A673 (cell line): ENCODE measurements at regions not wholly inside any gene's neighbourhood (a gene's known extent, or its start where the extent isn't known, plus 50 kb on each side); places are given as distances from the start of the nearest gene placed in this dataset.

Source experiments
- BruUV-seq: library from RNA; stranded (reverse); fragments of 400-500 nt; replicated peaks from 2 replicates; lab custom pipeline; 2021; lab: Mats Ljungman, UMichigan
- CTCF ChIA-PET: fragments of 300-600 bp; sonication (Branson Sonifier 250); formaldehyde crosslinking; loops from one replicate; lab custom pipeline; 2022; ENCODE audit warnings: antibody characterized with exemption; lab: Charles Lee
- POLR2A ChIA-PET: fragments of 300-600 bp; sonication (Branson Sonifier 250); formaldehyde crosslinking; loops from one replicate; lab custom pipeline; 2022; ENCODE audit warnings: antibody characterized with exemption; ENCODE audit not compliant: low non-redundant PET; lab: Charles Lee
- DNase-seq: peaks from one replicate; pipeline ENCODE4 v3.0.0-alpha.2; 2015; ENCODE audit warnings: low spot score
- H3K27ac ChIP-seq: fragments of 200-600 bp; sonication (generic); 2 replicates; pipeline ENCODE4 v1.5.1; 2016; ENCODE audit warnings: mixed run types, low read depth, mild to moderate bottlenecking, mixed read lengths, antibody characterized with exemption, low read length; ENCODE audit not compliant: poor library complexity, severe bottlenecking
- H3K27me3 ChIP-seq: fragments of 200-600 bp; sonication (generic); replicated peaks from 2 replicates; pipeline ENCODE4 v1.6.1; 2017; ENCODE audit warnings: mixed run types, low read depth, mild to moderate bottlenecking, mixed read lengths, antibody characterized with exemption, low read length; ENCODE audit not compliant: insufficient read depth, poor library complexity
- H3K36me3 ChIP-seq: fragments of 200-600 bp; sonication (generic); 2 replicates; pipeline ENCODE4 v1.6.1; 2016; ENCODE audit warnings: mixed run types, mild to moderate bottlenecking, mixed read lengths, antibody characterized with exemption, low read length; ENCODE audit not compliant: insufficient read depth, poor library complexity, severe bottlenecking
- H3K4me1 ChIP-seq: fragments of 200-600 bp; sonication (generic); 2 replicates; pipeline ENCODE4 v1.6.1; 2017; ENCODE audit warnings: mixed run types, mild to moderate bottlenecking, mixed read lengths, antibody characterized with exemption, low read length; ENCODE audit not compliant: insufficient read depth, poor library complexity, severe bottlenecking
- H3K4me3 ChIP-seq: fragments of 200-600 bp; sonication (generic); 2 replicates; pipeline ENCODE4 v1.5.1; 2016; ENCODE audit warnings: low read depth, mixed run types, mild to moderate bottlenecking, mixed read lengths, low read length; ENCODE audit not compliant: poor library complexity, severe bottlenecking
- H3K9me3 ChIP-seq: fragments of 200-600 bp; sonication (generic); 2 replicates; pipeline ENCODE4 v1.6.1; 2016; ENCODE audit warnings: mixed run types, low read depth, mild to moderate bottlenecking, mixed read lengths, antibody characterized with exemption, low read length; ENCODE audit not compliant: poor library complexity, severe bottlenecking
- EZH2 ChIP-seq: fragments of 200-600 bp; sonication (generic); IDR thresholded peaks from 2 replicates; pipeline ENCODE4 v1.6.1; 2017; ENCODE audit warnings: borderline replicate concordance, low read depth, mild to moderate bottlenecking, mixed read lengths, antibody characterized with exemption, low read length; ENCODE audit not compliant: poor library complexity, severe bottlenecking
- intact Hi-C: fragments of 100-400 bp; cut with micrococcal nuclease; formaldehyde crosslinking; loops from one replicate; pipeline ENCODE4 v1.10.0; 2022; ENCODE audit not compliant: unreplicated experiment
- TF ChIP-seq, protein P1 (sequence below): fragments of 300-800, 200-600 bp; sonication (generic); conservative IDR thresholded peaks from 2 replicates; pipeline ENCODE4 v1.5.1; 2017; ENCODE audit warnings: low read depth, mild to moderate bottlenecking, antibody characterized with exemption, low read length, moderate library complexity, mixed read lengths

DNA sequence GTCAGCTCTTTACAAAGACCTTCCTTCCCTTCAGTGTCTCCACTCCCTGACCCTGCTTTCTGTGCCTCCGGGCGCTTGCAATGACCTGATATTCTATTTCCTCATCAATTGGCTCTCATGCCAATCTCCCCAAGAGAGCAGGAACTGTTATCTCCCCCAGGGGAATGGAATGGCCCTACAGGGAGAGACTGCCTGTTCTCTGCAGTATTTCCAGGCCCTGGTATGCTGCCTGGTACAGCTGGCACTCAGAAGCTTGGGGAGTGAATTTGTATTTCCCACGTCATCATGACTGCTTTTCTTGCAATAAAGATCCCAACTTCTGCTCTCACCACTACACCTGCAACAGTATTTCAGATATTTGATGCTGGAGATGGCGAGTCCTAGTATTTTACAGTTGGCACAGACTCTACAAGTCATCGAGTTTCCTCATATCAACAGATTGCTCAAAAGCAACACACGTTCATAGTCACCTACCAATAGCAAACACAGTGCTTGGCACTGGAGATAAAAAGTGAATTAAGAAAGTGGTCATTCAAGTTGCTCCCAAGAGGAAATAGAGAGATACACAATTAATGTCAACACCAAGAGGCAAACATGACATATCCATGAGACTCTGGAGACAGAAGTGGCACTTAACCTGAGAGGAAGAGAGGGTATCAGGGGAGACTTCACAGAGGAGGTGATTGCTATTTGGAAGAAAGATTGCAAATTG is 90.5 kb upstream of the EGFL6 start:
- ChIA-PET CTCF (no interaction called here), POLR2A (no interaction called here)
- Histone ChIP-seq H3K9me3 (no peaks in the 10 kb centered on the region), H3K27ac (no peak overlapping the region), H3K27me3 (peaks cover 3% of the 10 kb centered on the region), H3K36me3 (no peaks in the 10 kb centered on the region), H3K4me1 (no peaks in the 10 kb centered on the region), H3K4me3 (no peak overlapping the region)
- TF ChIP-seq EZH2, result no peak
- TF ChIP-seq, protein P1, sequence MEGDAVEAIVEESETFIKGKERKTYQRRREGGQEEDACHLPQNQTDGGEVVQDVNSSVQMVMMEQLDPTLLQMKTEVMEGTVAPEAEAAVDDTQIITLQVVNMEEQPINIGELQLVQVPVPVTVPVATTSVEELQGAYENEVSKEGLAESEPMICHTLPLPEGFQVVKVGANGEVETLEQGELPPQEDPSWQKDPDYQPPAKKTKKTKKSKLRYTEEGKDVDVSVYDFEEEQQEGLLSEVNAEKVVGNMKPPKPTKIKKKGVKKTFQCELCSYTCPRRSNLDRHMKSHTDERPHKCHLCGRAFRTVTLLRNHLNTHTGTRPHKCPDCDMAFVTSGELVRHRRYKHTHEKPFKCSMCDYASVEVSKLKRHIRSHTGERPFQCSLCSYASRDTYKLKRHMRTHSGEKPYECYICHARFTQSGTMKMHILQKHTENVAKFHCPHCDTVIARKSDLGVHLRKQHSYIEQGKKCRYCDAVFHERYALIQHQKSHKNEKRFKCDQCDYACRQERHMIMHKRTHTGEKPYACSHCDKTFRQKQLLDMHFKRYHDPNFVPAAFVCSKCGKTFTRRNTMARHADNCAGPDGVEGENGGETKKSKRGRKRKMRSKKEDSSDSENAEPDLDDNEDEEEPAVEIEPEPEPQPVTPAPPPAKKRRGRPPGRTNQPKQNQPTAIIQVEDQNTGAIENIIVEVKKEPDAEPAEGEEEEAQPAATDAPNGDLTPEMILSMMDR, result no peak
- no peak for DNase-seq
- no TSS peak for BruUV-seq
- intact Hi-C loops, result no loop called here

DNA sequence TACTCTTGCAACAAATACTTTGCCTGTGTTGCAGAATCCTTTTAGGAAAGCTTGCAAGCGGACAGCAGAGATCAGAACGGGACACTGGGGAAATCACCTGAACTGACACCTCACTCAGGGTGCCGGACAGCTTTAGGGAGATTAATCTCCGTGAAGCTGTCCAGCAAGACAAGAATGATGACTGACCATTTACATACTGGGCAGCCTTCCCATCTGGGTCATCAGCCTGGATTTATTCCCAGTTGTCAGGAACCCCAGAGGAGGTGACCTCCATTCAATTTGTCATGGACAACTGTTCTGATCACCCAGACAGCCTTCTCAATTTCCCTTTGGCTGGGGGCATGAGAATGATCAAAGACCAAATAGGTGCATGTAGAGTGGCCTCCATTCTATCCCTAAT is 93.0 kb upstream of the EGFL6 start:
- BruUV-seq, result no TSS peak
- CTCF ChIA-PET, result no interaction called here
- POLR2A ChIA-PET, result no interaction called here

DNA sequence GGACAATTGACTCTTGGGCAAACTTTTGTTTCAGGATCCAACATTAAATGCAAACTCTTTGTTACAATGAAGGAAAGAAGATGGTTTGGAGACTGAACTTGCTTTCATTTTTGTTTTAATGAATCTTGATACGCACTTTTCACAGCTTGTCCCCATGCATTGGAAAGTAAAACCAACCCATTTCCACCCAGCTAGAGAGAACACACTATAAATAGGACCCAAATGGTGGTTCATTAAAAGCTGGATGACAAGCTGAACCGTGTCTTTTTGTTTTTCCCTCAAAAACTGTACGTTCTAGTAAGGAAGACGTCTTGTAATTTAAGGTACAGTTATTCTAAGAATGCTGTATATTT is 95.3 kb upstream of the EGFL6 start:
- Histone ChIP-seq H3K9me3 (no peaks in the 10 kb centered on the region), H3K27me3 (no peaks in the 10 kb centered on the region), H3K4me3 (no peak overlapping the region), H3K36me3 (no peaks in the 10 kb centered on the region), H3K27ac (no peak overlapping the region), H3K4me1 (no peaks in the 10 kb centered on the region)
- CTCF ChIA-PET, result no interaction called here
- TF ChIP-seq EZH2, result no peak
- TF ChIP-seq, protein P1, result no peak
- BruUV-seq, result no TSS peak
- POLR2A ChIA-PET, result no interaction called here
- intact Hi-C loops, result no loop called here
- DNase-seq, result no peak

More for the DNA sequence above, 93.0 kb upstream of the EGFL6 start:
- intact Hi-C loops, result no loop called here
- H3K4me1 ChIP-seq, result no peaks in the 10 kb centered on the region
- no peaks in the 10 kb centered on the region for H3K27me3 ChIP-seq
- no peaks in the 10 kb centered on the region for H3K9me3 ChIP-seq
- TF ChIP-seq EZH2, result no peak
- TF ChIP-seq, protein P1, result no peak
- no peak for DNase-seq
- H3K27ac ChIP-seq, result no peak overlapping the region
- no peak overlapping the region for H3K4me3 ChIP-seq
- H3K36me3 ChIP-seq, result no peaks in the 10 kb centered on the region
